Breast epithelium (tissue), 3 donors: ENCODE measurements at regions not wholly inside any gene's neighbourhood (a gene's known extent, or its start where the extent isn't known, plus 50 kb on each side); places are given as distances from the start of the nearest gene placed in this dataset.

ENCODE experiments used
- CTCF ChIP-seq, 3 donors: fragments of 450-650 bp; IDR thresholded peaks; one replicate each; pipeline ENCODE4 v1.5.1; 2016 to 2017; ENCODE audit warnings: antibody characterized with exemption in 3 of 3, mild to moderate bottlenecking in 3 of 3, moderate library complexity in 3 of 3
- POLR2A ChIP-seq: fragments of 450-650 bp; IDR thresholded peaks from one replicate; pipeline ENCODE4 v1.6.1; 2016; ENCODE audit warnings: antibody characterized with exemption, mild to moderate bottlenecking, moderate library complexity

GRCh38 chr11:82546661-82547557, 186.8 kb downstream of the FAM181B start:
- TF ChIP-seq CTCF (IDR thresholded peaks at IDR 0.05) (no peak), POLR2A (no peak)
